Prostate gland (tissue), 2 donors: ENCODE measurements at regions not wholly inside any gene's neighbourhood (a gene's known extent, or its start where the extent isn't known, plus 50 kb on each side); places are given as distances from the start of the nearest gene placed in this dataset.

Experiments
- DNase-seq: peaks from one replicate; pipeline ENCODE4 v3.0.0-alpha.2; 2019; ENCODE audit warnings: low spot score
- H3K27ac ChIP-seq, 2 donors: fragments of 200-600 bp; sonication (generic); 2 replicates each; pipeline ENCODE4 v1.5.1; 2017 to 2019
- H3K27me3 ChIP-seq: fragments of 200-600 bp; sonication (generic); replicated peaks from 2 replicates; pipeline ENCODE4 v1.5.1; 2019; ENCODE audit not compliant: insufficient read depth
- H3K36me3 ChIP-seq, 2 donors: fragments of 200-600 bp; sonication (generic); 1 replicate in 1 of 2; 2 replicates in 1 of 2; pipeline versions ENCODE4 v1.5.1 to v1.8.1; 2017 to 2019
- H3K4me1 ChIP-seq: fragments of 200-600 bp; sonication (generic); replicated peaks from 2 replicates; pipeline ENCODE4 v1.5.1; 2019
- H3K4me3 ChIP-seq, 2 donors: fragments of 200-600 bp; sonication (generic); 2 replicates each; pipeline ENCODE4 v1.5.1; 2017 to 2019
- H3K9me3 ChIP-seq: fragments of 200-600 bp; sonication (generic); 2 replicates; pipeline ENCODE4 v1.5.1; 2017
- CTCF ChIP-seq, 4 experiments: fragments of 200-600 bp in 2 of 4; fragments of 450-650 bp in 2 of 4; sonication (generic) in 2 of 4; IDR thresholded peaks; 1 replicate in 3 of 4; 2 replicates in 1 of 4; pipeline ENCODE4 v1.5.1; 2016 to 2019; ENCODE audit warnings: antibody characterized with exemption in 4 of 4, mild to moderate bottlenecking in 2 of 4, moderate library complexity in 2 of 4
- POLR2A ChIP-seq: fragments of 450-650 bp; IDR thresholded peaks from one replicate; pipeline ENCODE4 v1.6.1; 2016; ENCODE audit warnings: antibody characterized with exemption, mild to moderate bottlenecking
- POLR2AphosphoS5 ChIP-seq: sonication (generic); formaldehyde crosslinking; IDR thresholded peaks from one replicate; pipeline ENCODE4 v1.6.1; 2017; ENCODE audit warnings: antibody characterized with exemption
- WGBS: methylation state at CpG from one replicate; pipeline ENCODE4 v1.1.5; 2018; 5-methylcytosine and 5-hydroxymethylcytosine counted together
- intact Hi-C: fragments of 100-400 bp; cut with DNase I; formaldehyde crosslinking; loops from one replicate; pipeline ENCODE4 v1.14.2; 2022

DNA sequence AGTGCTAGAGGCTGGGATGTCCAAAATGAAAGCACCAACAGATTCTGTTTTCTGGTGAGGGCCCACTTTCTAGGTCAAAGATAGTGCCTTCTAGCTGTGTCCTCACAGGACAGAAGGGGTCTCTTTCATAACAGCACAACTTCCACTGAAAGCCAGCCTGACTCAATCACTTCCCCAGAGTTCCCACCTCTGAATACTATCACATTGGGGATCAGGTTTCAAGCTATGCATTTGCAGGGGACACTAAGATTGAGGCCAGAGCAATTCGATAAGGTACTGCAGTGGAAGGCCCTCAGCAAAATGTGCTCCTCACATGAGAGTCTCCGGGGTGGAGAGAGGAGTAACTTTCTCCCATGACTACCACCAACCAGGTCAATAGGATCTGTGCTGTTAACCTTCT lies 1501.5 kb downstream of the EFNB2 start:
- no peak for TF ChIP-seq POLR2A
- TF ChIP-seq CTCF (IDR thresholded peaks at IDR 0.05), result no peak
- no peak for TF ChIP-seq POLR2AphosphoS5
- H3K9me3 ChIP-seq, result no peaks in the 10 kb centered on the region
- no peak overlapping the region for H3K4me3 ChIP-seq
- H3K4me1 ChIP-seq, result no peaks in the 10 kb centered on the region
- 81% methylated on average over 2 of the region's 2 CpGs for WGBS
- H3K36me3 ChIP-seq, result no peaks in the 10 kb centered on the region
- no peak for DNase-seq
- H3K27ac ChIP-seq, result no peak overlapping the region
- intact Hi-C loops, result no loop called here
- no peaks in the 10 kb centered on the region for H3K27me3 ChIP-seq

GRCh38 chr13:105031306-105031705 lies 1504.2 kb downstream of the EFNB2 start:
- Histone ChIP-seq H3K4me3 (no peak overlapping the region), H3K9me3 (no peaks in the 10 kb centered on the region), H3K27ac (no peak overlapping the region), H3K36me3 (no peaks in the 10 kb centered on the region), H3K4me1 (no peaks in the 10 kb centered on the region), H3K27me3 (no peaks in the 10 kb centered on the region)
- TF ChIP-seq CTCF (IDR thresholded peaks at IDR 0.05) (no peak), POLR2A (no peak), POLR2AphosphoS5 (no peak)
- no peak for DNase-seq
- WGBS, result 97% methylated on average over 5 of the region's 5 CpGs
- intact Hi-C loops, result no loop called here

DNA sequence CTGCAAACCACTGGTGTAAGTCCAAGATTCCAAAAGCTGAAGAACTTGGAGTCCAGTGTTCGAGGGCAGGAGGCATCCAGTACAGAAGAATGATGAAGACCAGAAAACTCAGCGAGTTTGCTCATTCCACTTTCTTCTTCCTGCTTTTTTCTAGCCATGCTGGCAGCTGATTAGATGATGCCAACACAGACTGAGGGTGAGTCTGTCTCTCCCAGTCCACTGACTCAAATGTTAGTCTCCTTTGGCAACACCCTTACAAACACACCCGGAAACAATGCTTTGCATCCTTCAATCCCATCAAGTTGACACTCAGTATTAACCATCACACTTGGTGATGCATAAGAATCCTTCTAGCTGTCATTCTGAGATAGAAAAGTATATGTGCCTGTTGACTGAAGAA lies 1504.6 kb downstream of the EFNB2 start:
- no peak overlapping the region for H3K27ac ChIP-seq
- intact Hi-C loops, result no loop called here
- 93% methylated on average over 3 of the region's 3 CpGs for WGBS
- H3K36me3 ChIP-seq, result no peaks in the 10 kb centered on the region
- TF ChIP-seq CTCF (IDR thresholded peaks at IDR 0.05) (no peak), POLR2A (no peak), POLR2AphosphoS5 (no peak)
- no peaks in the 10 kb centered on the region for H3K9me3 ChIP-seq
- H3K27me3 ChIP-seq, result no peaks in the 10 kb centered on the region
- no peak overlapping the region for H3K4me3 ChIP-seq
- no peak for DNase-seq
- H3K4me1 ChIP-seq, result no peaks in the 10 kb centered on the region

GRCh38 chr13:105019073-105019472 lies 1516.4 kb downstream of the EFNB2 start:
- Histone ChIP-seq H3K27me3 (no peaks in the 10 kb centered on the region), H3K4me1 (no peaks in the 10 kb centered on the region), H3K27ac (no peak overlapping the region), H3K9me3 (no peaks in the 10 kb centered on the region), H3K36me3 (no peaks in the 10 kb centered on the region), H3K4me3 (no peak overlapping the region)
- TF ChIP-seq POLR2A (no peak), CTCF (IDR thresholded peaks at IDR 0.05) (no peak), POLR2AphosphoS5 (no peak)
- 97% methylated on average over 8 of the region's 8 CpGs for WGBS
- intact Hi-C loops, result no loop called here
- no peak for DNase-seq

GRCh38 chr13:105016266-105016665 lies 1519.2 kb downstream of the EFNB2 start:
- 51% methylated on average over 4 of the region's 4 CpGs for WGBS
- Histone ChIP-seq H3K9me3 (no peaks in the 10 kb centered on the region), H3K4me3 (no peak overlapping the region), H3K27ac (no peak overlapping the region), H3K4me1 (no peaks in the 10 kb centered on the region), H3K36me3 (no peaks in the 10 kb centered on the region), H3K27me3 (no peaks in the 10 kb centered on the region)
- intact Hi-C loops, result no loop called here
- TF ChIP-seq CTCF (IDR thresholded peaks at IDR 0.05) (no peak), POLR2A (no peak), POLR2AphosphoS5 (no peak)
- DNase-seq, result no peak
